Neural cell (in vitro differentiated cells): ENCODE measurements at regions not wholly inside any gene's neighbourhood (a gene's known extent, or its start where the extent isn't known, plus 50 kb on each side); places are given as distances from the start of the nearest gene placed in this dataset.

Experiments
- EZH2 ChIP-seq: fragments of 200-600, 300-800 bp; shearing (Covaris generic), sonication (generic); IDR thresholded peaks from 2 replicates; pipeline ENCODE4 v1.6.1; 2014; ENCODE audit warnings: antibody characterized with exemption, low read length, borderline replicate concordance, mild to moderate bottlenecking; ENCODE audit not compliant: insufficient read depth, poor library complexity, severe bottlenecking
- POLR2AphosphoS5 ChIP-seq: IDR thresholded peaks from 2 replicates; pipeline ENCODE4 v1.6.1; 2012

DNA sequence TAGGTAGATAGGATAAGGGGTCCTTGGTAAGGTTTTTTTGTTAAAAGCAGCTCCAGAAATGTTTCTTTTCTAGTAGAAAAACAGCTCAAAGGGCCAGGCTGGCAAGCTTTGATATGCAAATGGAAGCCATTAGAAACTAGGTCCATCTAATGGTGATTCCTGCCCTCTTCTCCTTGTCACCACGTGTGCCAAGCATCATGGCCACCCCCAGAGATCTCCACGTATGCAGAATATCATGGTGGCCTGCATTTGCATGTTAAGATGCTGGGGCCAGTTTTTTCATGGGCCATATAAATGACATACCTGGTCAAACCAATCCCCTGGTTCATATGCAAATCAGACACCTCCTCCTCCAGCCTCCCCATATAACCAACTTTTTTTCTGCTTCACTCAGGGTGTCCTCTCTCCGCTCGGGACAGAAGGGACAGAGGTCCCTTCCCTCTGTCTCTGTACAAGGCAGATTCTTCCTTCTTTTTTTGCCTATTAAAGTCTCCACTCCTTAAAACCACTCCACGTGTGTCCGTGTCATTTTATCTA, 1335.9 kb downstream of the UQCRFS1 start:
- no peak for TF ChIP-seq EZH2
- TF ChIP-seq POLR2AphosphoS5 = no peak
